ENCODE measurements at regions not wholly inside any gene's neighbourhood (a gene's known extent, or its start where the extent isn't known, plus 50 kb on each side); places are given as distances from the start of the nearest gene placed in this dataset.
"Not testable (repeated sequence)": the region's sequence is repeated elsewhere in the genome, so short reads cannot be mapped to it uniquely, and the experiment has no call there.

- no peak for DNase-seq
These were observed 98.8 kb upstream of the DST start for GRCh38 chr6:56741472-56741871.

DNA sequence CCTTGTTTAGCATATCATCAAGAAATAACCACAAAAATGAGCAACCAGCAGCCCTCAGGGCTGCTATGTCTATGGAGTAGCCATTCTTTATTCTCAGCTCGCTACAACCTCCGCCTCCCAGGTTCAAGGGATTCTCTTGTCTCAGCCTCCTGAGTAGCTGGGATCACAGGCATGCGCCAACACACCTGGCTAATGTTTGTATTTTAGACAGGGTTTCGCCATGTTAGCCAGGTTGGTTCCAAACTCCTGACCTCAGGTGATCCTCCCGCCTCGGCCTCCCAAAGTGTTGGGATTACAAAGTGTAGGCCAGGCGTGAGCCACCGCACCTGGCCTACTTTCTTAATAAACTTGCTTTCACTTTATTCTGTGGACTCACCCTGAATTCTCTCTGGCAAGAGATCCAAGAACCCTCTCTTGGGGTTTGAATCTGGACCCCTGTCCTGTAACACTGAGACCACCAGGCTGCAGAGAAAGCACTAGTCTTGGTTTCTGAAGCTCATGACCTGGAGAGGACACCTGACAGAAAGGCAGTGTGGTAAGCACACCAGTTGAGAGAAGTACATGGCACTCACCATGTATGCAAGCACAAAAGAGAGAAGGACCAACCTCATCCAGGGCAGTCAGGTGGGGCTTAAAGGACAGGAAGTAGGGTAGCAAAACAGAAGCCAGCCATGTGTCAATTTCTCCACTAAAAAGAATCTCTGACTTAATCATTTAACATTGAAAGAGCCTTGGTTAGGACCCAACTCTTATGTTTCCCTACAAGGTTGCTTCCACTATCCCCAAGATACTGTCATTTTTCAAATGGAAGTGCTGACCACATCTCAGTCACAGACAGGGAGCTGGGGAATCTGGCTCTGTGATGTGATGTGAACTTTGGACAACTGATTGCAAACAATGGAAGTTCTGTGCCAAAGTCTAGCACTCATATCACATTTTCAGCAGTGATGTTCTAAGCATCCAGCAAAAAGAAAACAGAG lies 97.4 kb upstream of the DST start:
- no peak for DNase-seq

GRCh38 chr6:56736804-56737203 lies 94.1 kb upstream of the DST start:
- DNase-seq = no peak

DNA sequence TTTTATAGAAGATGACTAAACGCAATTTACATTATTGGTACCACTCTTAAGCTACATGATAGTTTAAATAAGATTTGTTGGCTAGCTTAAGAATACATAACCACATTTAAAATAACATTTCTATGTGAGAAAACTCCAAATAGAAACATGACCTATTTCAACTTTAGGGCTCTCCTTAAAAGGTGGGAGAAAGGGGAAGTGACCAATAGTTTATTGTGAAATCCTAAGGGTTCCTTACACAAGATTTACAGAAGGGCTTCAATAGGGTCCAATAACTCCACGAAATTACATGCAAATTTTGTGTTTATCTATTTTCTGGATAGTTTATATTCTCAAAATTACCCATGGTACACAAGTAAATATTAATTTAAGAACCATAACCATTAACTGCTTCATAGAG lies 91.6 kb upstream of the DST start:
- no peak for DNase-seq

DNA sequence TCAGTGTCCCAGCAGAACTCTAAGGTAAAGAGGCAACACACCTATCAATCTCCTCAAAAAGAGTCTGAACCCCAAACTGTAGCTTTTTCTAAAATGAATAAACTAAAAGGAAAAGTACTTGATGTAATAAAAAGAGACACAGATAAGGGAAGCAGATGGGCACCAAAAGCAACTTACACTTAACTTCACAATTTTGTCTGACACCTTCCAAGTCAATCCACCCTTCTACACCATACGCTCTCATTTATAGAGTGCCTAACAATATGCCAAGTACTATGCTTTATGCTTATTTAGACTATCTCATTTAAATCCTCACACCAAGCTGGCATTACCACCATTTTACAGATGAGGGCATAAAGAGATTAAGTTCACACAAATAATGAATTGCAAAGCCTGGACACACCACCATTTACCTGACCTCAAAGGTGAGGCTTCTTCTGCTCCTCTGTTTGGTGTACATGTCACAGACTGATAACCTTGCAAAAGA lies 90.6 kb upstream of the DST start:
- no peak for DNase-seq

DNA sequence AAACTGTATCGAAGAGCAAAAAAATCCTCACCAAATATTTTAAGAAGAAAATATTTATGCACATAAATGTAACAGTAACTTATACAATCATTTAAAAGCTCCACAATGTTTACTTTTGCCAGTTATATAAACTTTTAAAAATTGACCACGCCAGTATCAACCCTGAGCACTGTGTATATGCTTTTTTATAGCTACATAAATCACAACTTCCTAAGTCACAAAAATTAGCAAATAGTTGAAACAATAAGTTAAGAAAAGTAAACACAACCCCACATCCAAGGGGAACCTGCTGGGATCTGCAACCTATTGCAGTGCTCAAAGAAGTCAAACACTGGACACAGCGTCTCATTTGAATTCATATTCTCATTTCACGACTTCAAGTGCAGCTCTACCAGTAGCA lies 89.8 kb upstream of the DST start:
- DNase-seq = no peak

DNA sequence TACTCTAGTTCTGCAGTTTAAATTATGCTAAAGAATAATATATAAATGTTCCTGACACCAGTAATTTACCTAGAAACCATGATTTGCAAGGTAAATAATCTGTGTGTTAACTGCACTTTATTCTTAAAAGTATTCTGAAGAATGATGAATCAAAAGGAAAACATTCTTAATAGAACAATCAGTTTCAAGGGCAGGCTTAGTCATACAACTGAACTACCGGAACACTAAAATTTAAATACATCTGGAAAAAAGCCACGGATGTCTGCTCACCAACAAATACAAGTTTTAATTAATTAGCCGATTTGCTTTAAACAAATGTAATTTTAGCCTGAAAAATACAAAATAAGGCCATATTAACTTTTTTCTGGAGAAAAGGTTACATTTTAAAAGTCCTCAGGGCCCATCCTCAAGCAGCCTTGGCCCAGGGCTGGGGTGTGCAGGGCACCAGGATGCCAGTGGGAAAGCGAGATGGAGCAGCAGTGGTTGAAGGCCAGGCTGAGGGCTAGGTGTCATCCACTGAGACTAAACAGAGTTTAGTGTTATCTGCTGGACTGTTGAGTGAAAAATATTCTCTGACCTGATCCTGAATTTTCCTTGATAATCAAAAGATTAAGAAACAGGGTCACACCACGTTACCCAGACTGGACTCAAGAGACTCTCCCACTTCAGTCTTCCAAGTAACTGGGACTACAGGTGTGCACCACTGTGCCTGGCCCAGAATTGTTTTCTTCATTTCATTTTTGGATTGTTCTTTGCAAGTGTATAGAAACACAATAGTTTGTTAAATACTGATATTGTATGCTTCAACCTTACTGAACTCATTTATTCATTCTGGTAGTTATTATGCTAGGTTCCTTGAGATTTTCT lies 88.2 kb upstream of the DST start:
- no peak for DNase-seq

DNA sequence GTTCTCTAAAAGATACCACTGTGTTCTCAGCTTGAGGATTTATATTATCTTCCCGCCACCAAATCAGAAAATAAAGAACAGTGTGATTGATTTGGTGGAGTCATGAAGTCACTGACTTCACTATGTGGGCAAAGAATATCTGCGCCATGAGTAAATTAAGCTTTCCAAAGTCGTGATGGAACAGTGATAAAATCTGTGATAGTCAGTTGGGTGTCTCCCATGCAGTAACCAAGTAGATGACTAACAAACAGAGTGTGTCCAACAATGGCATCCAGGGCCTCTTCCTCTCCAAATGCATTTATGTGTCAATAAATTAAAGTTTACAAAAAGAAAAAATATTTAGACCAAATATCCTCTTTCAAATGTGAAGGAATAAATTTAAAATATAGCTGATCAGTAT lies 87.0 kb upstream of the DST start:
- DNase-seq = no peak

DNA sequence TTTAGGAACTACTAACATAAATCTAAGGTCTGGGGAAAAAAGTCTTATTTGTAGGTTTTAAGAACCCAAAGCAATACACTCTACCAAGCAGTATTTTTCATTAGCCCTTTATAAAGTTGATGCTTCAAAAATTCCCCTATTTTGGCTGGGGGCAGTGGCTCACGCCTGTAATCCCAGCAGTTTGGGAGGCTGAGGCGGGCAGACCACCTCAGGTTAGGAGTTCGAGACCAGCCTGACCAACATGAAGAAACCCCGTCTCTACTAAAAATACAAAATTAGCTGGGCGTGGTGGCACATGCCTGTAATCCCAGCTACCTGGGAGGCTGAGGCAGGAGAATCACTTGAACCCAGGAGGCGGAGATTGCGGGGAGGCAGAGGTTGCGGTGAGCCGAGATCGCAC lies 86.5 kb upstream of the DST start:
- not testable (repeated sequence) for DNase-seq

DNA sequence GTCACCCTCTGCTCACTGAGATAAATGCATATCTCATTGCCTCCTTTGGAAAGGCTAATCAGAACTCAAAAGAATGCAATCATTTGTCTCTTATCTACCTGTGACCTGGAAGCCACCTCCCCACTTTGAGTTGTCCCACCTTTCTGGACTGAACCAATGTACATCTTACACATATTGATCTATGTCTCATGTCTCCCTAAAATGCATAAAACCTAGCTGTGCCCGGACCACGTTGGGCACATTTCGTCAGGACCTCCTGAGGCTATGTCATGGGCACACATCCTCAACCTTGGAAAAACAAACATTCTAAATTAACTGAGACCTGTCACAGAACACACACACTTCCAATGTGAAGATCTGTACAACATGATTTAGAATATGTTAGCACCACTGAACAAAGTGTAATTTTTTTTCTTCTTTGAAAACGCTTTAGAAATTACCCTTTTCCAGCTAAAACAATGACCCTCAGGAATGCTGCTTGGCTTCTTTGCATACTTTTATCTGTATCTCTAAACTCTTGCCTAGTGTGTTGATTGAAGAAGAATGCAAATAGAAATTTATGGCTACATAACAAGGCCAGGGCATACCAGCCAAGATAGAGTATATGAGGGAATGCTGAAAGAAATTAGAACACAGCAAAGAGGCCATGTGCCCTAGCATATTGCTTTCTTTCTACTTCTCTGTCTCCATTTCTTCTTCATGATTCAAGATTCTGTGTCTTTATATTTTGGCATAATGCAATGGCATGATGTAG lies 84.6 kb upstream of the DST start:
- no peak for DNase-seq

- DNase-seq = no peak
These were observed 82.6 kb upstream of the DST start for GRCh38 chr6:56725254-56725653.

GRCh38 chr6:56724455-56724854 lies 81.8 kb upstream of the DST start:
- DNase-seq = no peak

- no peak for DNase-seq
These were observed 78.2 kb upstream of the DST start for GRCh38 chr6:56720882-56721281.

DNA sequence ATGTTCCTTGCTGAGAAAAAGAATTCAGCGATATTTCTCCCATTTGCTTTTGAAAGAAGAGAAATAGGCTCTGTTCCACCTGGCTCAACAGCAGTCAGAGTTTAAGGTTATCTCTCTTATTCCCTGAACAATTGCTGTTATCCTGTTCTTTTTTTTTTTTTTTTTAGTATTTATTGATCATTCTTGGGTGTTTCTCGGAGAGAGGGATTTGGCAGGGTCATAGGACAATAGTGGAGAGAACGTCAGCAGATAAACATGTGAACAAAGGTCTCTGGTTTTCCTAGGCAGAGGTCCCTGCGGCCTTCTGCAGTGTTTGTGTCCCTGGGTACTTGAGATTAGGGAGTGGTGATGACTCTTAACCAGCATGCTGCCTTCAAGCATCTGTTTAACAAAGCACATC lies 77.5 kb upstream of the DST start:
- not testable (repeated sequence) for DNase-seq

GRCh38 chr6:56719315-56720058 lies 76.8 kb upstream of the DST start:
- DNase-seq = peak; percentile 17

DNA sequence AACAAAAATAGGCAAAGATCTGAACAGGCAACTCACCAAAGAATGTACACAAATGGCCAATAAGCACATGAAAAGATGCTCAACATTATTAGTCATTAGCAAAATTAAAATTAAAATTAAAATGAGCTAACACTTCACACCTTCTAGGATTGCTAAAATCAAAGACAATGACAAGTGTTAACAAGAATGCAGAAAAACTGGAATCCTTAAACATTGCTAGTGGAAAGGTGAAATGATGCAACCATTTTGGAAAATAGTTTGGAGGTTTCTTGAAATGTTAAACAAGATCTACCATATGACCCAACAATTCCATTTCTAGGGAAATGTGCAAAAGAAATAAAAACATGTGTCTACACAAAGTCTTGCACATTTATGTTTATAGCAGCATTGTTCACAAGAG lies 75.5 kb upstream of the DST start:
- DNase-seq = no peak

GRCh38 chr6:56716229-56716628 lies 73.5 kb upstream of the DST start:
- DNase-seq = no peak

DNA sequence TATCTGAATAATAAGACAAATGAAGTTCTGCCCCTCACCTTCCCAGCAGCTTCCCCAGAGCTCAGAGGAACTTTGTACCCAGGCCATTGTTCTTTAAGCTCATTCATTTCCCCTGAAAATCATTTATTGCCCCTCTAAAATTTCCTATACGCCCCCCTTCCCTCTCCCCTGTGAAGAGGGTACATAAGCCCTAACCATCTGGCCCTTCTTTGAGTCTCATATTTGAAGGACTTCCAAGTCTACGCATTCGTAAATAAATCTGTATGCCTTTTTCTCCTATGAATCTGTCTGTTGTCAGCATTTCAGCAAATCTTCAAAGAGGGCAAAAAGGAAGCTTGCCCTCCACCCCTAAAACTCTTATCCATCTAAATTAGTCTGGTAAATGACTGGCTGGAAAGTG lies 73.1 kb upstream of the DST start:
- DNase-seq = no peak

DNA sequence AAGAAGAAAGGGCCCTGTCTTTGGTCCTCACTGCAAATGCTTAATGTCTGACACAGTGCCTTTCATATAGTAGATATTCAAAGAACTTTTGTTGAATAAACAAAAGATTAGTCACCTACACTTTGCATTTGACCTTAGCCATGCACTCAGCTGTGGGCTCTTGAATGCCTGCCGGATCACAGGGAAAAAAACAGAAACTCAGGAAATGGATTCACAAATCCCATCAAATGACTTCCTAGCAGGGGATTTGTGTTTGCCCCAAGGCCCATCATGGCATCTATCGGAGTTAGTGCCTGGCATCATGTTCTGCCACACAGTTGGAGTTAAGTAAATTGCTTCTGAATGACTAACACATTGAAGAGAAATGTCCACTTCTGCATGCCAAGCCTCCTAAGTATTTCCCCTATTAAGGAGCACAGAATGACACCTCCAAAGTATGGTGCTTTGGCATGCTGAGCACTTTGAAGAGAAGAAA lies 72.3 kb upstream of the DST start:
- DNase-seq = no peak

- no peak for DNase-seq
These were observed 71.6 kb upstream of the DST start for GRCh38 chr6:56714273-56714672.

DNA sequence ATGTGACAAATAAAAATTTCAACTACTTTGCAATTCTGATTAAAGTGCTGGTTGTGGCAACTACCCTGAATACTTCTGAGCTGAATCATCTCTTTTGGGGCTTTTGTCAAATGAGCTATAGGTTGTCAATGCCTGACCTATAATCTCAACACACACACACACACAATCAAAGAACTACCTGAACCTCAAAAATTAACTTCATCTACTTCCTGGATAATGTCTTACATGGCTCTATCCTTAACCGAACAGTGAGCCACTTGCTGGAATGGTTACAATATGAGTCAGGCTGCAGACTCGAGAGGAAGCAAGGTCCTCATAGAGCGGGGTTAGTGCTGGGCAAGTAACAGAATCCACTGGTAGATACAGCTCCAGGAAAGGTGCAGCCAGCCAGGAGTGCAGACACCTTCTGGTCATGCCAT lies 70.6 kb upstream of the DST start:
- DNase-seq = no peak

- DNase-seq = no peak
These were observed 68.3 kb upstream of the DST start for GRCh38 chr6:56710967-56711366.
